ENCODE measurements at regions not wholly inside any gene's neighbourhood (a gene's known extent, or its start where the extent isn't known, plus 50 kb on each side); places are given as distances from the start of the nearest gene placed in this dataset.

DNA sequence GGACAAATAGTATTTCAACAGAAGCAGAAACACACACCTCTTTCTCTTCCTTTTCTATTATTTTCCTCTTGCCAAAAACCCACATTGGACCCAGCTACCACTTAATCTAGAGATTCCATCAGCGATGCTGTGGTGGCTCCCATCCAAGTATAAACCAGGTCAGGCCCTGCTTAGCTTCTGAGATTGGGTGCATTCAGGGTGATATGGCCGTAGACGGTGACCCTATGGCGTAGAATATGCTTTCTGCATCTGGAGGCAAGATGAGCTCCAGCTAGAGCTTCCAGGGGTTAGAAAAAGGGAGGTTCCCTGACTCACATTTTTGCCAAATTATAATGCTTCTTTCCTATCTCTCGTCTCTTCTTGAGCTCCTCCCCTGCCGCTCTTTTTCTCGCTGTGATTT lies 66.5 kb downstream of the TNP1 start:
- TF ChIP-seq POLR2A (IDR thresholded peaks at IDR 0.05; ENCODE audit: low read length) = no peak
- TF ChIP-seq, protein P1, sequence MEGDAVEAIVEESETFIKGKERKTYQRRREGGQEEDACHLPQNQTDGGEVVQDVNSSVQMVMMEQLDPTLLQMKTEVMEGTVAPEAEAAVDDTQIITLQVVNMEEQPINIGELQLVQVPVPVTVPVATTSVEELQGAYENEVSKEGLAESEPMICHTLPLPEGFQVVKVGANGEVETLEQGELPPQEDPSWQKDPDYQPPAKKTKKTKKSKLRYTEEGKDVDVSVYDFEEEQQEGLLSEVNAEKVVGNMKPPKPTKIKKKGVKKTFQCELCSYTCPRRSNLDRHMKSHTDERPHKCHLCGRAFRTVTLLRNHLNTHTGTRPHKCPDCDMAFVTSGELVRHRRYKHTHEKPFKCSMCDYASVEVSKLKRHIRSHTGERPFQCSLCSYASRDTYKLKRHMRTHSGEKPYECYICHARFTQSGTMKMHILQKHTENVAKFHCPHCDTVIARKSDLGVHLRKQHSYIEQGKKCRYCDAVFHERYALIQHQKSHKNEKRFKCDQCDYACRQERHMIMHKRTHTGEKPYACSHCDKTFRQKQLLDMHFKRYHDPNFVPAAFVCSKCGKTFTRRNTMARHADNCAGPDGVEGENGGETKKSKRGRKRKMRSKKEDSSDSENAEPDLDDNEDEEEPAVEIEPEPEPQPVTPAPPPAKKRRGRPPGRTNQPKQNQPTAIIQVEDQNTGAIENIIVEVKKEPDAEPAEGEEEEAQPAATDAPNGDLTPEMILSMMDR (IDR thresholded peaks at IDR 0.05) = no peak
- TF ChIP-seq, protein P2, sequence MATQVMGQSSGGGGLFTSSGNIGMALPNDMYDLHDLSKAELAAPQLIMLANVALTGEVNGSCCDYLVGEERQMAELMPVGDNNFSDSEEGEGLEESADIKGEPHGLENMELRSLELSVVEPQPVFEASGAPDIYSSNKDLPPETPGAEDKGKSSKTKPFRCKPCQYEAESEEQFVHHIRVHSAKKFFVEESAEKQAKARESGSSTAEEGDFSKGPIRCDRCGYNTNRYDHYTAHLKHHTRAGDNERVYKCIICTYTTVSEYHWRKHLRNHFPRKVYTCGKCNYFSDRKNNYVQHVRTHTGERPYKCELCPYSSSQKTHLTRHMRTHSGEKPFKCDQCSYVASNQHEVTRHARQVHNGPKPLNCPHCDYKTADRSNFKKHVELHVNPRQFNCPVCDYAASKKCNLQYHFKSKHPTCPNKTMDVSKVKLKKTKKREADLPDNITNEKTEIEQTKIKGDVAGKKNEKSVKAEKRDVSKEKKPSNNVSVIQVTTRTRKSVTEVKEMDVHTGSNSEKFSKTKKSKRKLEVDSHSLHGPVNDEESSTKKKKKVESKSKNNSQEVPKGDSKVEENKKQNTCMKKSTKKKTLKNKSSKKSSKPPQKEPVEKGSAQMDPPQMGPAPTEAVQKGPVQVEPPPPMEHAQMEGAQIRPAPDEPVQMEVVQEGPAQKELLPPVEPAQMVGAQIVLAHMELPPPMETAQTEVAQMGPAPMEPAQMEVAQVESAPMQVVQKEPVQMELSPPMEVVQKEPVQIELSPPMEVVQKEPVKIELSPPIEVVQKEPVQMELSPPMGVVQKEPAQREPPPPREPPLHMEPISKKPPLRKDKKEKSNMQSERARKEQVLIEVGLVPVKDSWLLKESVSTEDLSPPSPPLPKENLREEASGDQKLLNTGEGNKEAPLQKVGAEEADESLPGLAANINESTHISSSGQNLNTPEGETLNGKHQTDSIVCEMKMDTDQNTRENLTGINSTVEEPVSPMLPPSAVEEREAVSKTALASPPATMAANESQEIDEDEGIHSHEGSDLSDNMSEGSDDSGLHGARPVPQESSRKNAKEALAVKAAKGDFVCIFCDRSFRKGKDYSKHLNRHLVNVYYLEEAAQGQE (IDR thresholded peaks at IDR 0.05) = no peak
- TF ChIP-seq, protein P3, sequence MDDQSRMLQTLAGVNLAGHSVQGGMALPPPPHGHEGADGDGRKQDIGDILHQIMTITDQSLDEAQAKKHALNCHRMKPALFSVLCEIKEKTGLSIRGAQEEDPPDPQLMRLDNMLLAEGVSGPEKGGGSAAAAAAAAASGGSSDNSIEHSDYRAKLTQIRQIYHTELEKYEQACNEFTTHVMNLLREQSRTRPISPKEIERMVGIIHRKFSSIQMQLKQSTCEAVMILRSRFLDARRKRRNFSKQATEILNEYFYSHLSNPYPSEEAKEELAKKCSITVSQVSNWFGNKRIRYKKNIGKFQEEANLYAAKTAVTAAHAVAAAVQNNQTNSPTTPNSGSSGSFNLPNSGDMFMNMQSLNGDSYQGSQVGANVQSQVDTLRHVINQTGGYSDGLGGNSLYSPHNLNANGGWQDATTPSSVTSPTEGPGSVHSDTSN (IDR thresholded peaks at IDR 0.05) = no peak
- no peak for TF ChIP-seq EP300 (IDR thresholded peaks at IDR 0.05)
- TF ChIP-seq JUN (IDR thresholded peaks at IDR 0.05) = no peak
- TF ChIP-seq, protein P4, sequence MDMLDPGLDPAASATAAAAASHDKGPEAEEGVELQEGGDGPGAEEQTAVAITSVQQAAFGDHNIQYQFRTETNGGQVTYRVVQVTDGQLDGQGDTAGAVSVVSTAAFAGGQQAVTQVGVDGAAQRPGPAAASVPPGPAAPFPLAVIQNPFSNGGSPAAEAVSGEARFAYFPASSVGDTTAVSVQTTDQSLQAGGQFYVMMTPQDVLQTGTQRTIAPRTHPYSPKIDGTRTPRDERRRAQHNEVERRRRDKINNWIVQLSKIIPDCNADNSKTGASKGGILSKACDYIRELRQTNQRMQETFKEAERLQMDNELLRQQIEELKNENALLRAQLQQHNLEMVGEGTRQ (IDR thresholded peaks at IDR 0.05) = no peak
- TF ChIP-seq PHF8 (IDR thresholded peaks at IDR 0.05; ENCODE audit: borderline replicate concordance, low read depth) = no peak
- TF ChIP-seq EHMT2 (IDR thresholded peaks at IDR 0.05; ENCODE audit: low read depth) = no peak
- no peak for TF ChIP-seq HDAC2 (IDR thresholded peaks at IDR 0.05)
- no peak for TF ChIP-seq CBX2 (IDR thresholded peaks at IDR 0.05; ENCODE audit: borderline replicate concordance, low read depth)
